ENCODE measurements at regions not wholly inside any gene's neighbourhood (a gene's known extent, or its start where the extent isn't known, plus 50 kb on each side); places are given as distances from the start of the nearest gene placed in this dataset.

DNA sequence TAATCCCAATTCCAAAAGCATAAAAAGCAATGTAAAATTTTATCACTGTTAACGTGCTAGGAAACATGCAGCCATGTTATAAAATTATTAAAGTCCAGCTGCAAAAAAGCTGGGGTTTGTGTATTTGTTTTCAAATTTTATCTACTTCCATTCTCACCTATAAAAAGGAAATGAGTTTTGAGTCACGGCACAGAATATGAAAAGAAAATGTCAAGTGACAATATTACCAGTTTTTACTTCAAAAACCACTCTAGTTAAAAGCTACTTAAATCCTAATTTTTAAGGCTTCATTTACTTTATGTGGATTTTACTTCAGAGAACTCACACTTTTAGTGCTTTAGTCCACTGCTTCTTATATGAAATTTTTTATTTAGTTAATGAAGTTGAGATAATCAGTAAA is 72.7 kb upstream of the IFNE start:
- Histone ChIP-seq H3K9me3 (ENCODE audit: low read length) (no peaks in the 10 kb centered on the region), H3K9ac (ENCODE audit: low read length) (no peak overlapping the region), H3K27ac (ENCODE audit: low read depth, low read length) (no peak overlapping the region), H3K36me3 (ENCODE audit: insufficient read depth, low read length) (no peaks in the 10 kb centered on the region), H3K4me1 (ENCODE audit: insufficient read depth, low read length) (no peaks in the 10 kb centered on the region), H3K4me3 (ENCODE audit: low read depth in 1 of 2, low read length in 2 of 2) (no peak overlapping the region), H3K27me3 (ENCODE audit: control insufficient read depth in 1 of 2, insufficient read depth in 2 of 2, low read length in 2 of 2) (peaks cover 20 to 22% of the 10 kb centered on the region in 2 donors)

DNA sequence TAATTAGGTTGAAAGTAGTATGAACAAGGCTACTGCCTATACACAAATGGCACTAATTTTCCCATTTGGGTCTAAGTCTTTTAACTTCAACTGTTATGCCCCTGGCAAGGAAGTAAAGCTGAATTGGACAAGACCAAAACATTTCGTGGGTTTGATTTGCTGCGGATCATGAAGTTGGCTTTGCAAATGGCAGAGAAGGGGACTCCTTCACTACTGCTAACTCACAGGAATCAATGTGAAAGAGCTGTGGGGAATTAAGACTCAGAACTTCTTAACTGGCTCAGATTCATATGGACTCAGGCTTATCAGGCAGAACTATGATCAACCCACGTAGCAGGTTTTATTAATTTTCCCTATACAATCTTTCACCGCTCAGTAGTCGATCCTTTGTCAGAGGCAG is 73.8 kb upstream of the IFNE start:
- Histone ChIP-seq H3K4me1 (ENCODE audit: insufficient read depth, low read length) (no peaks in the 10 kb centered on the region), H3K36me3 (ENCODE audit: insufficient read depth, low read length) (no peaks in the 10 kb centered on the region), H3K4me3 (ENCODE audit: low read depth in 1 of 2, low read length in 2 of 2) (no peak overlapping the region), H3K9ac (ENCODE audit: low read length) (no peak overlapping the region), H3K9me3 (ENCODE audit: low read length) (no peaks in the 10 kb centered on the region), H3K27ac (ENCODE audit: low read depth, low read length) (no peak overlapping the region), H3K27me3 (ENCODE audit: control insufficient read depth in 1 of 2, insufficient read depth in 2 of 2, low read length in 2 of 2) (peaks cover 20 to 30% of the 10 kb centered on the region in 2 donors)

DNA sequence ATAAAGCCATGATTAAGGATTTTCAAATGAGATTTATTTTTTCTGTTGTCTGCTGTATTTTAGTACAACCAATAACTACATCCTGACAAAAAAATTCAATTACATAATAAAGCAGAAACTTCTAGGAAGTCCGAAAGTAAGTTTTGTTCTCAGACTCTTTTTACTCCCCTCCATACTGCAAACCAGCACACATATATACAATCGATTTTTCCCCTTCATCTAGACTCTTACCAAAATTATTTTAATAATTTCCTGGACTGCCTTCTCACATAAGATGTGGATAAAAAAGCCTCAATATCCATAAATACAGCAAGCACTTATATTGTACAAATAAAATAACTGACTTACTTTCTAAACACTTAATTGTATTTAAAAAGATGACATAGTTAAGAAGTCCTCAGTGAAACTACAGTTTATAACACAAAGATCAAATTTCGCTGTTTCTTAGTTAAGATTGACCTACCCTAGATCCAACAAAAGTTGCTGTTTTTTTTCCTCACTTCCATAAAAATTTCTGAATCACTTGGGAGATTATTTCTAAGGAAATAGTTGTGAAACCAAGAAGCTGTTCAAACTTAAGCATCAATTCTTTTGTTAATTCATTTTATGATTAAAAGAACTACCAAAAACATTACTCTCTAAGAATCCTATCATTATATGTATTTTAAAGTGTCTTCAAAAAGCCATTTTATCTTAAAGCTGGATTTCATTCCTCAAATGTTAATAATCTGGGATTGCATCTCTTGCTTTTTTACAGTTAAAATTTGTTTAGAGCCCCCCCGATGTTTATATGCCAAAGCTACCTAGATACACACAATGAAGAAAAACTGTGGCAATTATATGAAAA is 74.7 kb upstream of the IFNE start:
- H3K4me3 ChIP-seq (ENCODE audit: low read depth in 1 of 2, low read length in 2 of 2): no peak overlapping the region
- no peak overlapping the region for H3K9ac ChIP-seq (ENCODE audit: low read length)
- H3K36me3 ChIP-seq (ENCODE audit: insufficient read depth, low read length): no peaks in the 10 kb centered on the region
- H3K9me3 ChIP-seq (ENCODE audit: low read length): no peaks in the 10 kb centered on the region
- no peak overlapping the region for H3K27ac ChIP-seq (ENCODE audit: low read depth, low read length)
- H3K4me1 ChIP-seq (ENCODE audit: insufficient read depth, low read length): no peaks in the 10 kb centered on the region
- H3K27me3 ChIP-seq (ENCODE audit: control insufficient read depth in 1 of 2, insufficient read depth in 2 of 2, low read length in 2 of 2): peaks cover 20 to 30% of the 10 kb centered on the region in 2 donors

DNA sequence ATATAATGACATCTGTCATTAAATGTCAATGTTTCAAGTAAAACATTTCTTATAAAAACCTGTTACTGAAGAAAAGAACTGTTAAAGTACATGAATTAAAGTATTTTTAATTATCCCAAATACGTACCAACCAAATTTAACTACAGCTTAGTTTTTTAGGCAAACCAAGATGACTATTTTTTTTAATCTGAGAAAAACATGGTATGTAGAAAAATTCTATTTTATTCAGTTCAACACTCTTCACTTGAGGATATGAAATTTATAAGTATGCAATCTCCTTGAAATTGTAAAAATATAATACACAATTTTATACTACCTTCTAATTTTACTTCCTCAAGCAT is 75.3 kb upstream of the IFNE start:
- Histone ChIP-seq H3K36me3 (ENCODE audit: insufficient read depth, low read length) (no peaks in the 10 kb centered on the region), H3K9ac (ENCODE audit: low read length) (no peak overlapping the region), H3K27ac (ENCODE audit: low read depth, low read length) (no peak overlapping the region), H3K4me3 (ENCODE audit: low read depth in 1 of 2, low read length in 2 of 2) (no peak overlapping the region), H3K27me3 (ENCODE audit: control insufficient read depth in 1 of 2, insufficient read depth in 2 of 2, low read length in 2 of 2) (peaks cover 20 to 30% of the 10 kb centered on the region in 2 donors), H3K9me3 (ENCODE audit: low read length) (no peaks in the 10 kb centered on the region), H3K4me1 (ENCODE audit: insufficient read depth, low read length) (no peaks in the 10 kb centered on the region)

DNA sequence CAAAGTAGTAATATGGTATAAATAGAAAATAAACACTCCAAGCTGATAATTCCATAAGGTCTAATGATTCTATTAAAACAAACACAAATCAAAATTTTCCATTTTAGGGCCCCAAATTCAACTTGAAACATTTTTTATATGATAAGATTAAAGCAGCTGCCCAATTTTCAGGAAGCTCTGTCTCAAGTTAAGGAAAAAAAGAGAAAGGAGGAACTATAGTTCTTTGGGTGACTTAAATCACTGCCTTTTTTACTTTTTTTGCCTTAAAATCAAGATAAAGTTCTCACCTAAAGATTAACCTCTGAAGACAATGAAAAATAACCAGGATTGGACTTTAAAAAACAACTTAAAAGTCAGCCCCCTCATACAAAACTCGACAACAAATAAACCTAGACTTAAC is 76.0 kb upstream of the IFNE start:
- H3K27ac ChIP-seq (ENCODE audit: low read depth, low read length): no peak overlapping the region
- no peaks in the 10 kb centered on the region for H3K4me1 ChIP-seq (ENCODE audit: insufficient read depth, low read length)
- H3K9me3 ChIP-seq (ENCODE audit: low read length): no peaks in the 10 kb centered on the region
- no peak overlapping the region for H3K9ac ChIP-seq (ENCODE audit: low read length)
- no peak overlapping the region for H3K4me3 ChIP-seq (ENCODE audit: low read depth in 1 of 2, low read length in 2 of 2)
- peaks cover 20 to 30% of the 10 kb centered on the region in 2 donors for H3K27me3 ChIP-seq (ENCODE audit: control insufficient read depth in 1 of 2, insufficient read depth in 2 of 2, low read length in 2 of 2)
- H3K36me3 ChIP-seq (ENCODE audit: insufficient read depth, low read length): no peaks in the 10 kb centered on the region

DNA sequence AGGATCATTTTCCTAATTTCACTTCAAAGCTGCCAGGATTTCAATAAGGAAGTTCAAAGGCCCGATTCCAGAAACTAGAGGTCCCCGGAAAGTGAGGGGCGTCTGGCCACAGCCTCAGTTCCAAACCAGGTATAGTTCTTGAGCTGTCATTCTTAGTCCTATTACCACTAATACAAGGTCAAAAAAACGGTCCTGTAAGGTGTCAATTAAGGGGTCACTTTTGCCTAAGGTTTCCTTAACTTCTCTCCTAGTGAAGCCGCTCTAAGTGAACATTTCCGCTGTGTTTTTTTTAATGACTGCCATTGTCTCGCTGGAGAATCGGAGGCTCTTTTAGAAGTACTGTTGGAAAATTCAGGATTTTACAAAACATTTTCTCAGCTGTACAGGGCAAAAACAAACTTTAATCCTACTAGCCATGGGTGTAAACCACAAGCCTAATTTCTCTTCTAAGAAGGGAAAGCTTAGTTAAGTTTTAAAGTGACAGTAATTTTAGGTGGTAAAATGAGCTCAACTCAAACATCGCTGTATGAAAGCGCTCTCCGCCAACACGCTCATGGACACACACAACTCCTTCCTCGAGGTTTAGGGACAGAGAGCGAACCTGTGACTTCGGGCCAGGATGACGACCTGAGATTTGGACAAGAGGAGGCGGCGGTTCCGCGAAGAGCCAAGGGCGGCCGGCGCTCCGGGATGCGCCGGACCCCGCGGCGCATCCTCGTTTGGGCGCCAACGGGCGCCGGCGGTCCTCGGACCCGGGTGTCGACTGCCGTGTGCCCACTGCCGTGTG is 76.7 kb upstream of the IFNE start:
- Histone ChIP-seq H3K36me3 (ENCODE audit: insufficient read depth, low read length) (no peaks in the 10 kb centered on the region), H3K9me3 (ENCODE audit: low read length) (no peaks in the 10 kb centered on the region), H3K4me3 (ENCODE audit: low read depth in 1 of 2, low read length in 2 of 2) (peak overlapping the region; percentile 15 to 16), H3K9ac (ENCODE audit: low read length) (no peak overlapping the region), H3K4me1 (ENCODE audit: insufficient read depth, low read length) (no peaks in the 10 kb centered on the region), H3K27ac (ENCODE audit: low read depth, low read length) (no peak overlapping the region), H3K27me3 (ENCODE audit: control insufficient read depth in 1 of 2, insufficient read depth in 2 of 2, low read length in 2 of 2) (peaks cover 20 to 30% of the 10 kb centered on the region in 2 donors)

DNA sequence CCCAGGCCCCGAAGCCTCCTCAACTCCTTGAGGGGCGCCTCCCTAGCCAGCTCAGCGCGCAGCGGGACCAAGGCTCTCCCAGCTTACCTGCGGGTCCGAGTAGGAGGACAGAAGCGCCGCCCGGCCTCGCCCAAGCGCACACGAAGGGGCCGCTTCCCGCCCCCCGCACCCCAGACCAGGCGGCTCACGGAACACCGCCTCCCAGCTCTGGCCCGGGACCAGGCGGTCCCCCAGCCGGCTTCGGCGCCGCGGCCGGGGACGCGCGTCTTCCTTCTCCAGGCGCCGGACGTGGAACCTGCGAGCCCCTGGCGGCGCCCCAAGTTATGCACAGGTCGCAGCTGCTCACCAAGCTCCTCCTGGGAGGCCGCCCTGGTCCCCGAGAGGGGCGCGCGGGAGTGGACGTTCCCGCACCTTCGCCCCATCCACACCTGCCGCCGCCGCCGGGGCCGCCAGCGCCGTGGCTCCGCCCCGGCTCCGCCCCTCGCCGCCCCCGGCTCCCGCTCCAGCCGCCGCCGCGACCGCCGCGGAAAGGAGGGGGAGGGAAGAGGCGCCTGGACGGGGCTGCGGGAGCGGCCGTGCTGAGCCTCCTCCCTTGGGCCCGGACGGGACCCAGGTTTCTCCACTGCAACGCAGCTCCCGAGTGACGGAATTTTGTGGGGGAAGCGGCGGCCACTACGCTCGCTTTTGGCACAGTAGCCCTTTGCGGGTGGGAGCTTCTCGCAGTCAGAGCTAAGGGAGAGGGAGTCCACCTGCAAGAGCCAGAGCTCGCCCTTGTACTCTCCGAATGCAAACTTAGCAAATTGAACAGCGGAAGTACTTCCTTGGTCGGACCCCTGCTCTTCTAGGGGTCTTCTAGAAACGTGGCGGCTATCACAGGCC is 77.5 kb upstream of the IFNE start:
- peak overlapping the region; percentile 16 to 41 for H3K4me3 ChIP-seq (ENCODE audit: low read depth in 1 of 2, low read length in 2 of 2)
- no peaks in the 10 kb centered on the region for H3K4me1 ChIP-seq (ENCODE audit: insufficient read depth, low read length)
- no peaks in the 10 kb centered on the region for H3K36me3 ChIP-seq (ENCODE audit: insufficient read depth, low read length)
- H3K27me3 ChIP-seq (ENCODE audit: control insufficient read depth in 1 of 2, insufficient read depth in 2 of 2, low read length in 2 of 2): peaks cover 20 to 30% of the 10 kb centered on the region in 2 donors
- H3K9me3 ChIP-seq (ENCODE audit: low read length): no peaks in the 10 kb centered on the region
- H3K9ac ChIP-seq (ENCODE audit: low read length): no peak overlapping the region
- no peak overlapping the region for H3K27ac ChIP-seq (ENCODE audit: low read depth, low read length)

DNA sequence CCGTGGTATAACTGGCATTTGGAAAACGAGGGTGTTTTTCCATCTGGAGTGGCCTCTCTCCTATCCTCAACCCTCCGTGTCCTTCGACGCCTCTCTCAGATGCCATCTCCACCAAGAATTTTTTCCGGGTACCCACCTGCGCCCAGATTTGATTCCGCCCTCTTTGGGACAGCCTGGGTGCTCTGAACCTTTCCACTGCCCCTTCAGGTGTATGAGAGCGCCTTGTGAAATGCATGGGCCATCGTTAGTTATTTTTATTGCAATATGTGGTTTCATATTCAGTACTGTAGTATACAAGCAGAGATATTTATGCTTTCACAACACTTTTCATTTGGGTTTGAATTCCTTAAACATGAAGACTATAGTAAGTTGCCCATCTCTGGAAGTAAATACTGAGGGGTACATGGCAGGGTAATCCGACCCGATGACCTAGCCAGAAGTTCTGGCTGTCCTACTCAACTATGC is 78.2 kb upstream of the IFNE start:
- H3K36me3 ChIP-seq (ENCODE audit: insufficient read depth, low read length): no peaks in the 10 kb centered on the region
- H3K9ac ChIP-seq (ENCODE audit: low read length): no peak overlapping the region
- no peaks in the 10 kb centered on the region for H3K4me1 ChIP-seq (ENCODE audit: insufficient read depth, low read length)
- peak overlapping the region in 1 of 2 donors; percentile 41 for H3K4me3 ChIP-seq (ENCODE audit: low read depth in 1 of 2, low read length in 2 of 2)
- no peak overlapping the region for H3K27ac ChIP-seq (ENCODE audit: low read depth, low read length)
- no peaks in the 10 kb centered on the region for H3K9me3 ChIP-seq (ENCODE audit: low read length)
- peaks cover 16 to 30% of the 10 kb centered on the region in 2 donors for H3K27me3 ChIP-seq (ENCODE audit: control insufficient read depth in 1 of 2, insufficient read depth in 2 of 2, low read length in 2 of 2)

DNA sequence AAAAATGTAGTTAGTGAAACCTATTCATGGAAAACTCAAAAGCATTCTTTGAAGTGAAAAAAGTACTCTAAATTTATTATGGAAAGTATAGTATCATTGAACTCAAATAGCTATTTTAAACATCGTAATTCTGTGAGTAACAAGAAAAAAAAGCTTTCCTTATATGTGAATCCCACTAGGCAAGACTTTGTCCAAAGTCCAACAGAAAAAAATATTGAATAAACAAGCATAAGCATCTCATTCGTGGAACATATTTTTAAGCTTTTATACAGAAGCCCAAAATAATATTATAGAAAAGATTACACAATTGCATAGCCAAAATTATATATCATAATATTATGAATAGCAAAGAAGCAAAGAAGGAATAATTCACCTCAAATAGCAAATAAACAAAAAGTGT is 79.4 kb upstream of the IFNE start:
- Histone ChIP-seq H3K36me3 (ENCODE audit: insufficient read depth, low read length) (no peaks in the 10 kb centered on the region), H3K9ac (ENCODE audit: low read length) (no peak overlapping the region), H3K4me1 (ENCODE audit: insufficient read depth, low read length) (no peaks in the 10 kb centered on the region), H3K4me3 (ENCODE audit: low read depth in 1 of 2, low read length in 2 of 2) (no peak overlapping the region), H3K27ac (ENCODE audit: low read depth, low read length) (no peak overlapping the region), H3K27me3 (ENCODE audit: control insufficient read depth in 1 of 2, insufficient read depth in 2 of 2, low read length in 2 of 2) (peaks cover 15 to 30% of the 10 kb centered on the region in 2 donors), H3K9me3 (ENCODE audit: low read length) (no peaks in the 10 kb centered on the region)

DNA sequence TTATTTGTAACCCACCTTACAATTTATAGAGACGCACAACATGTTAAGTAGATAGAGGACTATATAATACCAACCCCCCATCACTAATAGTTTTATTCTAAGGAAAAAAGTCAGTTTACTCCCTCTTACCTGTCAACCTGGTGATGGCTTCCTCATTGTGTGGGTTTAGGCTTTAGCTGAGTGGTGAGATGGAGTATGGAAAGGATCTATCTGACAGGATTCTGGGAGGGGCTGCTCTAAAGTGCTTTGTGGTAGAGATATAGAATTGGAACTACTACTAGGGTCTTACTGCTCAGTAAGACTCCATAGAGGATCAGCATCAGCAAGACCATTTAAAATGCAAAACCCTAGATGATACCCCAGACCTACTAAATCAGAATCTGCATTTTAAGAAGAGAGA is 82.1 kb upstream of the IFNE start:
- H3K9ac ChIP-seq (ENCODE audit: low read length): no peak overlapping the region
- no peaks in the 10 kb centered on the region for H3K36me3 ChIP-seq (ENCODE audit: insufficient read depth, low read length)
- H3K9me3 ChIP-seq (ENCODE audit: low read length): no peaks in the 10 kb centered on the region
- no peak overlapping the region for H3K27ac ChIP-seq (ENCODE audit: low read depth, low read length)
- no peak overlapping the region for H3K4me3 ChIP-seq (ENCODE audit: low read depth in 1 of 2, low read length in 2 of 2)
- H3K27me3 ChIP-seq (ENCODE audit: control insufficient read depth in 1 of 2, insufficient read depth in 2 of 2, low read length in 2 of 2): peaks cover 0 to 12% of the 10 kb centered on the region in 2 donors
- H3K4me1 ChIP-seq (ENCODE audit: insufficient read depth, low read length): no peaks in the 10 kb centered on the region

DNA sequence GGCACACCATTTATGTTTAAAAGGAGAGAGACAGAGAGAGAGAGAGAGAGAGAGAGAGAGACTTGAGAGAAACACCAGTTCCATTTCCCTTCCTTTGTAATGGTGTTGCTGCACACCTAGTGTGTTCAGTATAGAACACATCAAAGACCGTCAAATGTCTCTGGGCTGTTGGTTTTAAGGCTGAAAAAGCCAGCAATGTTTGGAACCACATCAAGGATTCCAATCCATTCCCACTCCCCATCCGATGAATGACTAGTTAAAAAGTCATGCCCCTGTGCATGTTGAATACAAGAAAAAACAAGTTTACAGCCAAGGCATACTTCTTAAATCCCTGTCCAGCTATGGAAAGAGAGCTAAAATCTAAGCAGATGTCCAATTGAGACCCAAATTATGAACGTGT is 83.0 kb upstream of the IFNE start:
- Histone ChIP-seq H3K27ac (ENCODE audit: low read depth, low read length) (no peak overlapping the region), H3K27me3 (ENCODE audit: control insufficient read depth in 1 of 2, insufficient read depth in 2 of 2, low read length in 2 of 2) (peaks cover 0 to 5% of the 10 kb centered on the region in 2 donors), H3K9ac (ENCODE audit: low read length) (no peak overlapping the region), H3K4me3 (ENCODE audit: low read depth in 1 of 2, low read length in 2 of 2) (no peak overlapping the region), H3K4me1 (ENCODE audit: insufficient read depth, low read length) (no peaks in the 10 kb centered on the region), H3K36me3 (ENCODE audit: insufficient read depth, low read length) (no peaks in the 10 kb centered on the region), H3K9me3 (ENCODE audit: low read length) (no peaks in the 10 kb centered on the region)
